ENCODE measurements at regions not wholly inside any gene's neighbourhood (a gene's known extent, or its start where the extent isn't known, plus 50 kb on each side); places are given as distances from the start of the nearest gene placed in this dataset.

DNA sequence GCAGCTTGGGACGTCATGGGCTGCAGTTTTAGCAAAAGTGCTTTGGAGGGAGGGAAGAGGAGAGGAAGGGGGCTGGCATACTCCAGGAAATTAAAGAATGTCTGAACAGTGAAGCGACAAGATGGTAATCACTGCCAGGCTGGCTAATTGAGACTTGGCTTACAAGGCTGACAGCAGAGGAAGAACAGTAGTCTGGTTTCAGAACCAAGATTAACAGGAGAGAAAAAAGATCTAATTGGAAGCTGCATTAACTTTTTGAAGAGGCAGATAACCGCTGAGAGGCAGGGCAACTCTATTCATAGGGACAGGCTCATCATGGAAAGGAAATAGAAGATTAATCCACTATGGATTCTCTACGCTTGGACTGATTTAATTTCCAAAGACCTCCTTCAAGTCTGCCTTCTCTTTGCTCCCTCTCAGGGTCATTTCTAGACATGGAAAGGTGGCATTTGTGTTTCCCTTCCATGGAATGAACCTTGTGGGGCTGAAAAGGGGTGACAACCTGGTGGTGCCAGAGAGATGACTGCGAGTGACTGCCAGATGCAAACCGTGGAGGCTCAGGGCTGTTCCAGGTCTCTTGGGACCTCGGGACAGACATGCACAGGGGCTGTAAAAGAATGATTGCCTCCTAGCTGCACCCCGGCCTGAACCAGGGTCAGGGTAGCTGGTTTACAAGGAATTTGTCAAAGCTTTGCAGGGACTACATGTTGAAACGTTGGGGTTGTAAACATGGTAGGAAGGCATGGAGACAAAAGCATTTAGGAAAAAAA is 210.2 kb upstream of the NPY start:
- Mint-ChIP-seq H3K4me1 (ENCODE audit: low read depth) (no peaks in the 10 kb centered on the region), H3K27me3 (ENCODE audit: insufficient read depth) (peaks cover 2% of the 10 kb centered on the region), H3K4me3 (no peak overlapping the region), H3K36me3 (ENCODE audit: low read depth) (peaks cover 7% of the 10 kb centered on the region; the same call in 1 of the 2 replicates), H3K27ac (no peak overlapping the region), H3K9me3 (peaks cover 32% of the 10 kb centered on the region)
- no peak for DNase-seq
- TF ChIP-seq, protein P1, sequence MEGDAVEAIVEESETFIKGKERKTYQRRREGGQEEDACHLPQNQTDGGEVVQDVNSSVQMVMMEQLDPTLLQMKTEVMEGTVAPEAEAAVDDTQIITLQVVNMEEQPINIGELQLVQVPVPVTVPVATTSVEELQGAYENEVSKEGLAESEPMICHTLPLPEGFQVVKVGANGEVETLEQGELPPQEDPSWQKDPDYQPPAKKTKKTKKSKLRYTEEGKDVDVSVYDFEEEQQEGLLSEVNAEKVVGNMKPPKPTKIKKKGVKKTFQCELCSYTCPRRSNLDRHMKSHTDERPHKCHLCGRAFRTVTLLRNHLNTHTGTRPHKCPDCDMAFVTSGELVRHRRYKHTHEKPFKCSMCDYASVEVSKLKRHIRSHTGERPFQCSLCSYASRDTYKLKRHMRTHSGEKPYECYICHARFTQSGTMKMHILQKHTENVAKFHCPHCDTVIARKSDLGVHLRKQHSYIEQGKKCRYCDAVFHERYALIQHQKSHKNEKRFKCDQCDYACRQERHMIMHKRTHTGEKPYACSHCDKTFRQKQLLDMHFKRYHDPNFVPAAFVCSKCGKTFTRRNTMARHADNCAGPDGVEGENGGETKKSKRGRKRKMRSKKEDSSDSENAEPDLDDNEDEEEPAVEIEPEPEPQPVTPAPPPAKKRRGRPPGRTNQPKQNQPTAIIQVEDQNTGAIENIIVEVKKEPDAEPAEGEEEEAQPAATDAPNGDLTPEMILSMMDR (IDR thresholded peaks at IDR 0.05), result no peak

DNA sequence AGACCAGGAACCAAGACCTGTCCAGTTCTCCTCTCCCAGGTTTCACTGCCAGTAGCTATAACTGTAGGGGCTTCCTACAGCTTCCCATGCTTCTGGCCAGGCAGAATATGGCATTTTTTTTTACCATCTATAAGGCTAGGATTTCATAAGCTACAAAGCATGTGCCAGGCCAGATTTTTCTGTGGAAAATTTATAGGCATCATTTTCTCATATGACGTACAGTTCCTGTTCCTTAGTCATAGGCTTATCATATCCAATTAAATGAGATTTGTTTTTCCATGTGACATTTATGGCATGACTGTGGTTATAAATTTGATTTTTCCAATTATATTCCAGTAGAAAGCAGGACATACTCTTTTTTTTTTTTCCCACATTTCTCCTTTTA is 208.6 kb upstream of the NPY start:
- Mint-ChIP-seq H3K27me3 (ENCODE audit: insufficient read depth) (peaks cover 2% of the 10 kb centered on the region), H3K27ac (no peak overlapping the region), H3K4me3 (no peak overlapping the region), H3K36me3 (ENCODE audit: low read depth) (peaks cover 7% of the 10 kb centered on the region; the same call in 1 of the 2 replicates), H3K9me3 (peaks cover 39% of the 10 kb centered on the region), H3K4me1 (ENCODE audit: low read depth) (no peaks in the 10 kb centered on the region)
- DNase-seq, result no peak
- TF ChIP-seq, protein P1 (IDR thresholded peaks at IDR 0.05), result no peak

- Mint-ChIP-seq H3K27ac (no peak overlapping the region), H3K36me3 (ENCODE audit: low read depth) (no peaks in the 10 kb centered on the region), H3K4me1 (ENCODE audit: low read depth) (no peaks in the 10 kb centered on the region), H3K27me3 (ENCODE audit: insufficient read depth) (no peaks in the 10 kb centered on the region), H3K9me3 (peaks cover 37% of the 10 kb centered on the region), H3K4me3 (no peak overlapping the region)
- TF ChIP-seq, protein P1 (IDR thresholded peaks at IDR 0.05), result no peak
- DNase-seq, result no peak
Measured at GRCh38 chr7:24082826-24083225, 201.2 kb upstream of the NPY start.

DNA sequence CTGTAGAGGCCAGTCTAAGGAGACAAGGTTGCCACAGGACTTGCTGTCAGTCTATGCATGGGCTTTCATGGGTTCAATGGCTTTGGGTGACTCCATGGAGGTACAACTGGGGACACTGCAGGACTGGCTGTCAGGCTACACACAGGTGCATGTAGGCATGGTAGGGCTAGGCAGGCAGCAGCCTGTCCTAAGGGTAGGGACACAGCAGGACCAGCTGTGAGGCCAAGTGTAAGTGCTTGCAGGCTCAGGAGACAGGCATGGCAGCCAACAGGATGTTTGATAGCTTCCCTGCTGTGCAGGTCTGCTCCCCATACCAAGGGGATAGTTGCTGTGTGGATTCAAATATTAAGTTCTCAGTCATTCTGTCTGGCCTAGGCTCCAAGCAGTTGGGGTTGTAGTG is 181.0 kb upstream of the NPY start:
- TF ChIP-seq, protein P1 (IDR thresholded peaks at IDR 0.05), result no peak
- Mint-ChIP-seq H3K9me3 (peaks cover 26% of the 10 kb centered on the region), H3K27me3 (ENCODE audit: insufficient read depth) (no peaks in the 10 kb centered on the region; the same call in 1 of the 2 replicates), H3K4me1 (ENCODE audit: low read depth) (no peaks in the 10 kb centered on the region), H3K4me3 (no peak overlapping the region), H3K36me3 (ENCODE audit: low read depth) (no peaks in the 10 kb centered on the region), H3K27ac (no peak overlapping the region)
- DNase-seq, result no peak

- H3K9me3 Mint-ChIP-seq, result peaks cover 20% of the 10 kb centered on the region
- no peaks in the 10 kb centered on the region for H3K4me1 Mint-ChIP-seq (ENCODE audit: low read depth)
Measured at GRCh38 chr7:24108906-24109376, 175.0 kb upstream of the NPY start.

More at GRCh38 chr7:24108906-24109376, 175.0 kb upstream of the NPY start:
- Mint-ChIP-seq H3K27ac (no peak overlapping the region), H3K36me3 (ENCODE audit: low read depth) (no peaks in the 10 kb centered on the region), H3K27me3 (ENCODE audit: insufficient read depth) (no peaks in the 10 kb centered on the region; the same call in 1 of the 2 replicates), H3K4me3 (no peak overlapping the region)
- TF ChIP-seq, protein P1 (IDR thresholded peaks at IDR 0.05), result no peak
- no peak for DNase-seq
